ENCODE measurements at regions not wholly inside any gene's neighbourhood (a gene's known extent, or its start where the extent isn't known, plus 50 kb on each side); places are given as distances from the start of the nearest gene placed in this dataset.

- no peak for TF ChIP-seq TCF12 (IDR thresholded peaks at IDR 0.05; ENCODE audit: low read depth)
- TF ChIP-seq RAD21 (IDR thresholded peaks at IDR 0.05; ENCODE audit: low read depth): no peak
- TF ChIP-seq ZBTB7A (IDR thresholded peaks at IDR 0.05; ENCODE audit: low read depth): no peak
- no peak for TF ChIP-seq EP300 (IDR thresholded peaks at IDR 0.05; ENCODE audit: borderline replicate concordance)
- no peak for TF ChIP-seq TAF1 (IDR thresholded peaks at IDR 0.05; ENCODE audit: low read depth)
- no peak for TF ChIP-seq FOXM1 (IDR thresholded peaks at IDR 0.05; ENCODE audit: borderline replicate concordance, low read depth)
- TF ChIP-seq NFIC (IDR thresholded peaks at IDR 0.05): no peak
- no peak for TF ChIP-seq TEAD4 (IDR thresholded peaks at IDR 0.05)
- TF ChIP-seq EGR1 (IDR thresholded peaks at IDR 0.05): no peak
- TF ChIP-seq USF1 (IDR thresholded peaks at IDR 0.05): no peak
- TF ChIP-seq MAX (IDR thresholded peaks at IDR 0.05): no peak
- TF ChIP-seq CREB1 (IDR thresholded peaks at IDR 0.05; ENCODE audit: low read depth): no peak
- no peak for TF ChIP-seq YY1 (IDR thresholded peaks at IDR 0.05; ENCODE audit: low read depth)
- no peak for TF ChIP-seq CEBPB (IDR thresholded peaks at IDR 0.05)
- no peak for TF ChIP-seq REST (IDR thresholded peaks at IDR 0.05; ENCODE audit: low read depth)
These were observed 123.7 kb upstream of the PROX1 start for GRCh38 chr1:213864091-213864490.

- TF ChIP-seq TEAD4 (IDR thresholded peaks at IDR 0.05): no peak
- TF ChIP-seq RAD21 (IDR thresholded peaks at IDR 0.05; ENCODE audit: low read depth): no peak
- TF ChIP-seq TCF12 (IDR thresholded peaks at IDR 0.05; ENCODE audit: low read depth): no peak
- TF ChIP-seq FOXM1 (IDR thresholded peaks at IDR 0.05; ENCODE audit: borderline replicate concordance, low read depth): no peak
- TF ChIP-seq ZBTB7A (IDR thresholded peaks at IDR 0.05; ENCODE audit: low read depth): no peak
- no peak for TF ChIP-seq EGR1 (IDR thresholded peaks at IDR 0.05)
- TF ChIP-seq CREB1 (IDR thresholded peaks at IDR 0.05; ENCODE audit: low read depth): no peak
- TF ChIP-seq MAX (IDR thresholded peaks at IDR 0.05): no peak
- TF ChIP-seq REST (IDR thresholded peaks at IDR 0.05; ENCODE audit: low read depth): no peak
- TF ChIP-seq EP300 (IDR thresholded peaks at IDR 0.05; ENCODE audit: borderline replicate concordance): no peak
- TF ChIP-seq YY1 (IDR thresholded peaks at IDR 0.05; ENCODE audit: low read depth): no peak
- no peak for TF ChIP-seq TAF1 (IDR thresholded peaks at IDR 0.05; ENCODE audit: low read depth)
- TF ChIP-seq USF1 (IDR thresholded peaks at IDR 0.05): no peak
These were observed 119.3 kb upstream of the PROX1 start for GRCh38 chr1:213868482-213868881.

GRCh38 chr1:213871179-213871578 is 116.6 kb upstream of the PROX1 start:
- TF ChIP-seq NFIC (IDR thresholded peaks at IDR 0.05) (no peak), TEAD4 (IDR thresholded peaks at IDR 0.05) (no peak), EP300 (IDR thresholded peaks at IDR 0.05; ENCODE audit: borderline replicate concordance) (no peak), FOXM1 (IDR thresholded peaks at IDR 0.05; ENCODE audit: borderline replicate concordance, low read depth) (no peak), ZBTB7A (IDR thresholded peaks at IDR 0.05; ENCODE audit: low read depth) (no peak), EGR1 (IDR thresholded peaks at IDR 0.05) (no peak)

GRCh38 chr1:213874789-213875188 is 113.0 kb upstream of the PROX1 start:
- no peak for TF ChIP-seq CEBPB (IDR thresholded peaks at IDR 0.05)
- TF ChIP-seq TCF12 (IDR thresholded peaks at IDR 0.05; ENCODE audit: low read depth): no peak
- no peak for TF ChIP-seq CREB1 (IDR thresholded peaks at IDR 0.05; ENCODE audit: low read depth)

GRCh38 chr1:213876531-213876930 is 111.2 kb upstream of the PROX1 start:
- TF ChIP-seq EP300 (IDR thresholded peaks at IDR 0.05; ENCODE audit: borderline replicate concordance) (no peak), CREB1 (IDR thresholded peaks at IDR 0.05; ENCODE audit: low read depth) (no peak), YY1 (IDR thresholded peaks at IDR 0.05; ENCODE audit: low read depth) (no peak), TEAD4 (IDR thresholded peaks at IDR 0.05) (no peak), TAF1 (IDR thresholded peaks at IDR 0.05; ENCODE audit: low read depth) (no peak), CEBPB (IDR thresholded peaks at IDR 0.05) (no peak), USF1 (IDR thresholded peaks at IDR 0.05) (no peak), FOXM1 (IDR thresholded peaks at IDR 0.05; ENCODE audit: borderline replicate concordance, low read depth) (no peak), RAD21 (IDR thresholded peaks at IDR 0.05; ENCODE audit: low read depth) (no peak), EGR1 (IDR thresholded peaks at IDR 0.05) (no peak), REST (IDR thresholded peaks at IDR 0.05; ENCODE audit: low read depth) (no peak), NFIC (IDR thresholded peaks at IDR 0.05) (no peak), ZBTB7A (IDR thresholded peaks at IDR 0.05; ENCODE audit: low read depth) (no peak), MAX (IDR thresholded peaks at IDR 0.05) (no peak), TCF12 (IDR thresholded peaks at IDR 0.05; ENCODE audit: low read depth) (no peak)

Data from Ishikawa (cell line).